ENCODE measurements at regions not wholly inside any gene's neighbourhood (a gene's known extent, or its start where the extent isn't known, plus 50 kb on each side); places are given as distances from the start of the nearest gene placed in this dataset.

GRCh38 chr20:10994991-10995700, 321.3 kb upstream of the JAG1 start:
- H3K4me3 ChIP-seq (ENCODE audit: low read depth, low read length): no peak overlapping the region
- TF ChIP-seq CTCF (IDR thresholded peaks at IDR 0.05; ENCODE audit: low read depth, low read length): no peak
- no peak for DNase-seq
- no peaks in the 10 kb centered on the region for H3K36me3 ChIP-seq
- no peaks in the 10 kb centered on the region for H3K9me3 ChIP-seq
- no peaks in the 10 kb centered on the region for H3K27me3 ChIP-seq
- H3K4me1 ChIP-seq: no peaks in the 10 kb centered on the region

- H3K36me3 ChIP-seq: no peaks in the 10 kb centered on the region
- no peaks in the 10 kb centered on the region for H3K4me1 ChIP-seq
- no peaks in the 10 kb centered on the region for H3K9me3 ChIP-seq
- H3K27me3 ChIP-seq: no peaks in the 10 kb centered on the region
- no peak overlapping the region for H3K4me3 ChIP-seq (ENCODE audit: low read depth, low read length)
- DNase-seq: no peak
- TF ChIP-seq CTCF (IDR thresholded peaks at IDR 0.05; ENCODE audit: low read depth, low read length): no peak
Observed at GRCh38 chr20:10998476-10998875, 324.7 kb upstream of the JAG1 start.

- no peaks in the 10 kb centered on the region for H3K36me3 ChIP-seq
- H3K4me1 ChIP-seq: no peaks in the 10 kb centered on the region
- no peak for DNase-seq
- no peak overlapping the region for H3K4me3 ChIP-seq (ENCODE audit: low read depth, low read length)
- no peaks in the 10 kb centered on the region for H3K27me3 ChIP-seq
- no peaks in the 10 kb centered on the region for H3K9me3 ChIP-seq
- no peak for TF ChIP-seq CTCF (IDR thresholded peaks at IDR 0.05; ENCODE audit: low read depth, low read length)
Observed at GRCh38 chr20:11000416-11000815, 326.6 kb upstream of the JAG1 start.

GRCh38 chr20:11001302-11001701, 327.5 kb upstream of the JAG1 start:
- TF ChIP-seq CTCF (IDR thresholded peaks at IDR 0.05; ENCODE audit: low read depth, low read length): no peak
- Histone ChIP-seq H3K36me3 (no peaks in the 10 kb centered on the region), H3K27me3 (no peaks in the 10 kb centered on the region), H3K4me3 (ENCODE audit: low read depth, low read length) (no peak overlapping the region), H3K4me1 (no peaks in the 10 kb centered on the region), H3K9me3 (no peaks in the 10 kb centered on the region)
- DNase-seq: no peak

GRCh38 chr20:11001764-11002540, 328.2 kb upstream of the JAG1 start:
- H3K36me3 ChIP-seq: no peaks in the 10 kb centered on the region
- no peaks in the 10 kb centered on the region for H3K4me1 ChIP-seq
- no peaks in the 10 kb centered on the region for H3K27me3 ChIP-seq
- H3K4me3 ChIP-seq (ENCODE audit: low read depth, low read length): no peak overlapping the region
- H3K9me3 ChIP-seq: no peaks in the 10 kb centered on the region
- no peak for DNase-seq
- TF ChIP-seq CTCF (IDR thresholded peaks at IDR 0.05; ENCODE audit: low read depth, low read length): no peak

GRCh38 chr20:11003341-11003740, 329.5 kb upstream of the JAG1 start:
- H3K4me3 ChIP-seq (ENCODE audit: low read depth, low read length): no peak overlapping the region
- no peaks in the 10 kb centered on the region for H3K4me1 ChIP-seq
- H3K36me3 ChIP-seq: no peaks in the 10 kb centered on the region
- no peaks in the 10 kb centered on the region for H3K27me3 ChIP-seq
- no peaks in the 10 kb centered on the region for H3K9me3 ChIP-seq
- DNase-seq: no peak
- no peak for TF ChIP-seq CTCF (IDR thresholded peaks at IDR 0.05; ENCODE audit: low read depth, low read length)
